ENCODE measurements at regions not wholly inside any gene's neighbourhood (a gene's known extent, or its start where the extent isn't known, plus 50 kb on each side); places are given as distances from the start of the nearest gene placed in this dataset.

DNA sequence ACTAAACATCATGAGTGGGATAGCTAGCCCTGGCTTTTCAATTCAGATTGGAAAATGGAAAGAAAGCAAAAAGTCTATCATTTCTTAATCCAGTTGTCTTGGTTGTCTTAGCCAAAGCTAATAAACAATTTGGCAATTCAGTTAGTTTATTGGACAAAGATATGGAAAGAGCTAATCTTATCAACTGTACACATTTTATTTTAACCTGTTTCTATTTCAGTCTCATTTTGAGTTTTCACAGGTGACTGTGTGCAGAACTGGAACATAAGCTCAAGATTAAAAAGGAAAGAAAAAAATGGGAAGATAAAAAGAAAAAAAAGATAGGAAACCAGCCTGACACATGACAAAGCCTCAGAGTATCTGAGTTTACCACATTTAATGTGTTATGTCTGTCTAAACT is 642.6 kb downstream of the SQOR start:
- no peak for DNase-seq (ENCODE audit: low read depth, low spot score)
- no peak overlapping the region for H3K4me3 ChIP-seq (ENCODE audit: low read length)

DNA sequence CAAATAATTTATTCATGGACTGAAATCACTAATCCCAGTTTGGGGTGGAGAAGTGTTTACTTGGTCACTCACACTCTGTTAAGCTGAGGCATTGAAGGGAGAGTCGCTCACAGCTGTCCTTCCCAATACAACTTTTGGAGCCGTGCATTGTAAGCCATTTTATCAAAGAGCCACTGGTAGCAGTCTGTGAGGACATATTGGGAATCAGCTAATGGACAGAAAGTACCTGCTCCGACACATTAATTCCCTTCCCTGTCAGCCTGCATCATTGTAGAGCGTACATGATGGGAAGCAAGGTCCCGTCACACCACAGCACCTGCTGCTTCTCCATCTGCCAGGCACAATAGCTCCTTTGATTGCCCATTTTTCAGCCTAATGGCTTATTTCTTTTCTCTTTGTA is 643.2 kb downstream of the SQOR start:
- DNase-seq (ENCODE audit: low read depth, low spot score): no peak
- no peak overlapping the region for H3K4me3 ChIP-seq (ENCODE audit: low read length)

DNA sequence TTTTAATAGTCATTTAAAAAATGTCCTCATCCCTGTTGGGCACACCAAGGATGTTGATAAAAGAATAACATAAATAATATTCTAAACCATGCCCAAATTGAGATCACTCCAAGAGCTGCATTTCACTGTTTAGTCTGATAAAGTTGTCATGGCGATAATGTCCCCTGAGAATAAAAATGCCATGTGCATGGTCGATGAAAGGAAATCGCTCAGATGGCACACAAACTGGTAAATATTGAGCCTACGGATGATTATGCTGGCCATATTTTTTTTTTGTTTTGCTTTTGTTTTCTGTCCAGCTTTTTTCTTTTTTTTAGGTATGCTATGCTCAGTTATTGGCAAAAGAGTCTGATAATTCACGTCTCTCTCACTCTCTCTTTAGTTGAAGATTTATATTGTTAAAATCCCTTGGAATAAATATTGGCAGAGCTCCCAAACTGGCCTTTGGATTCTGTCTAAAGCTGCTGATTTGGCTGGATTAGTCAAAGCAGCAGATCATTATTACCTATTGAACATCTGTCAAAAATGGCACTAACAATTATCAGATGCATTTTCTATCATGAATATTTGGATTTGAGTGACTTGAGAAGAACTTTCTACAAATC is 643.8 kb downstream of the SQOR start:
- DNase-seq (ENCODE audit: low read depth, low spot score): no peak
- H3K4me3 ChIP-seq (ENCODE audit: low read length): no peak overlapping the region

DNA sequence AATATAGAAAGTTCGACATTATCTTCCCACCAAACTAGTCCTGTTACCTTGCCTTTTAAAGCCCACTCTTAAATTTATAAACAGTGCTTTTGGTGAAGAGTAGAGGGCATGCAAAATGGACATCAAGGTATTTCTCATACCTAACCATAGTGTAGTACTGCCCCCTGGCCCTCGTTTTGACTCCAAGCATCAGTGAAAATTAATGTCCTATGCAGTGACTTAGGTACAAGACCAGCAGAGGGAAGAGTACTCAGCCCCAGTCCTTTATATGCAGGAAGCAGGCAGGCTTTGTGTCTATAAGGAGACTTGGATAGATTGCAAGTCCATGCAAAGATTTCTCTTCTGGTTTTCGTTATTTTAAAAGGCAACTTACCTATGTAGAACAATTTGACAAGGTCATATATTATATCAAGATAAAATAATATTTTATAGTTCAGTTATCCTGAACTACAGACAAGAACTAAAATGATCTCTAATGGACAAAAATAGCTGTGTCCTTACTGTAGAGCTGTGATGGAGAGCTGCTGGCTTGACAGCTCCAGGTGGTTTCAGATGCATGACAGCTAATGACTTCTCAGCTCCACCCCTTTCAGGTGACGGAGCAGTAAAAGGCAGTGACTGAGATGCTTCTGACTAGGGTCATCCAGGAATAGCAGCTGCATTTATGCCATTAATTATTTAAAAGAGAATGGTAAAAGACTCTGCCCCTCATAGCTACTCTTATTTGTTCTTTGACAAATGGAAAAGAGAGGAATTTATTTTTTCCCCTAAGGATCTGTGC is 646.1 kb downstream of the SQOR start:
- H3K4me3 ChIP-seq (ENCODE audit: low read length): no peak overlapping the region
- peak; percentile 7 for DNase-seq (ENCODE audit: low read depth, low spot score)

DNA sequence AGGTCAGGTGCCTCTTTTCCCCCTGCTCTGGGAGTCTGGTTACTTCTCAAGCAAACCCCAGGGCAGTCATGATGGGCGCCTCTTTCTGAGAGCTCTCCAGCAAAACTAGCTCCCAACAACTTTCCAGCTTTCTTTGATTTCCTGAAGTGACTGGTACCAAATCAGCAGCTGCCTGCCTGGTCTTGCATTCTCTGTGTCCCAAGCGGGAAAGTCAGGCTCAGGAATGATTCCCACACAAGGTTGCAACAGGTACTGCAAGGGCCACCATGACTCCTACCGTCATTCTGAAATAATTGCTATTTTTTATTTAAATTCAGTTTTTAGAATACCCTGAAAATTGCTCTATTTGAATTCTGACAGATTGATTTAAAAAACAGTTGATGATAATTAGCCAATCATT is 658.7 kb downstream of the SQOR start:
- no peak overlapping the region for H3K4me3 ChIP-seq (ENCODE audit: low read length)
- DNase-seq (ENCODE audit: low read depth, low spot score): no peak

DNA sequence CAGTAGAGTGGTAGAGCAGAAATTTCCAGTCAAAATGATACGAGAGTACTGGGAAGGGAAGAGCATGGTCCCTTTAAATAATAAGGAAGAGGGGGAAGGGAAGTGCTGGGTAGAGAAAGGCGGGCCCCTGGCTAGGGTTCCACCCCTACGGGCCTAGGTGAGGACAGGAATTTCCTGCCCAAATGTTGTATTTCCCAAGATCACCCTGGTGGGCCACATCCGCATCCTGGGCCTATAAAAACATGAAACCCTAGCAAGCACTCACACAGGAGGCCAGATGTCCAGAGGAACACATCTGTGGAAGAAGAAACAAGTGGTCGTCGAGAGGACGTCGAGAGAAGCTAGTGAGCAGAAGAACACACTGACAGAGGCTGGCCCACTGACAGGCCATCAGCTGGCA is 661.2 kb downstream of the SQOR start:
- DNase-seq (ENCODE audit: low read depth, low spot score): no peak
- no peak overlapping the region for H3K4me3 ChIP-seq (ENCODE audit: low read length)

DNA sequence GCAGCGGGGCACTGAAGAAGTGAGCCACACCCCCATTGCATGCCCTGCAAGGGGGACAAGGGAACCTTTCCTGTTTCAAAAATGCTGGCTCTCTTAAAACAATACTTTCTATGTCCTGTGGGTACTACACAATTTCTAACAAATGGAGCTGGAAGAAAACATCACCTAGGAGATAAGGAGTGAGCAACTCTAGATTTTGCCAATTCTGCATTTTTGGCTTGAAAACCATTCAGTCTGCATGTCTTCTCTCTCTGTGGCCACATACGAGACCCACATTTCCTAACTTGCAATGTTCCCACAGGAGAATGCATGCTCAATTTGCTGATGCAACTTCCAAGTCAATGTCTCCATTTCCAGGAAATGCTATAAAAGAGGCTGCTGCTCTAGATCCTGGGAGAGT is 662.0 kb downstream of the SQOR start:
- no peak for DNase-seq (ENCODE audit: low read depth, low spot score)
- no peak overlapping the region for H3K4me3 ChIP-seq (ENCODE audit: low read length)

DNA sequence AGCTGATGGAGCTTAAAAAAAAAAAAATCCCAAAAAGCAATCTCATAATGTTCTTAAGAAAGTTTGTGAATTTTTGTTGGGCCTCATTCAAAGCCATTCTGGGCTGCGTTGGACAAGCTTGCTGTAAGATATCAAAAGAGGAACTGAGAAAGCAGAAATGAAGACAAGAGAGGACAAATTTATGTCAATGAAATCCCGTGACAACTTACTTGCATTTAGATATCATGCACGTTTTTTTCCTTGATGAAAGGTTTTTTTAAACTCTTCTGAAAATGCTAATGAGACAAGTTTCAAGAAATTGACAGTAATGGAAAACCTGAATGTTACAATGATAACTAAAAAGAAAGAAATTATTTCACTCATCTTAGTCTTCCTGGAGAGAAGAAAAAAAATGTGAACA is 662.9 kb downstream of the SQOR start:
- H3K4me3 ChIP-seq (ENCODE audit: low read length): no peak overlapping the region
- DNase-seq (ENCODE audit: low read depth, low spot score): no peak

DNA sequence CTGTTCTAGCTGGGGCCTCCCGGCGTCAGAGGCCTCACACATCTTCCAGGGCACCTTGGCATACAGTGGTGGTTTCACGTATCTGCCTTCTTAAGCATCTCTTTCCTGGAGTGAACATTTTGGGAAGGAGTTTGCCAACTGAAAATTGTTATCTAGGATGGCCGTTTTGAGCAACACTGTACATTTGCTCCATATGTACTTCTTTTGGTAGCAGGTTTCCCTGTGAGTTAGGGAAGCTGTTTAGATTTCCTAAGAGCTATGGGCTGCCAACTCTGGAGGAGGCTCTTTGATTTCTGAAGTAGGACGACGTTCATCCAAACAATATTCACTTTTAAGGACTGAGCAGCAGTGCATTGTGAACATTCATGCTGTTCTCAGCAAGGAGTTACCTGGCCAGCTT is 665.9 kb downstream of the SQOR start:
- no peak for DNase-seq (ENCODE audit: low read depth, low spot score)
- no peak overlapping the region for H3K4me3 ChIP-seq (ENCODE audit: low read length)

DNA sequence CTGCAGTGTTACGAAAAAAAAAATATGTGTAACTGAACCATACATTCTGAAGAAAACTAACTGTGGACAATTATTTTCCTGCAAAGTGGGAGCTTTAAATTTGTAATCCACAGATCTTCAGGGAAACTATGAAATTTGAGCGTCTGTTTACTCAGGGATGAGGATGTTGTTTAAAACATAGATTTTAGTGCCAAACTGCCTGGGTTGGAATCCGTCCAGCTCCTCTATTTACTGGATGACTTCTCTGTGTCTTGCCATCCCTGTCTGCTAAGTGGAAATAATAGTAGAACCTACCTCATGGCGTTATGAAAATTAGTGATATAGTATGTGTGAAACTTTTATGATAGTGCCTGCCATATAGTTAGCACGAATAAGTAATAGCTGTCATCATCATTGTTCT is 666.5 kb downstream of the SQOR start:
- no peak for DNase-seq (ENCODE audit: low read depth, low spot score)
- H3K4me3 ChIP-seq (ENCODE audit: low read length): no peak overlapping the region

DNA sequence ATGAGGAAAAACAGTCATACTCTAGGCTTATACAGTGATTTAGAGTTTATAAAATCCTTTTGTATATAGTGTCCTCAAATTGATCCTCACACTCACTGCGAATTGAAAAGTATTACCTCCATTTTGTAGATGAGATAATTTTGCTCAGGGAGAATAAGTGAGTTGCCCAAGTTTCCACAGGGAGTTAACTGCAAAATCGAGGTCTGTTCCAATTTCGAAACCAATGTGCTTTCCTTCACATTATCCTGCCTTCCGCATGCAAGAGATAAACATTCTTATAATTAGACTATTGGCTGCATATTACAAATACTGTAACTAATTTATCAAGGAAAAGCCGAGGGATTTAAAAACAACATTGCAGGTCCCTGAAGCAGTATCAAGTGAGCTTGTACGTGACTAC is 667.0 kb downstream of the SQOR start:
- no peak for DNase-seq (ENCODE audit: low read depth, low spot score)
- H3K4me3 ChIP-seq (ENCODE audit: low read length): no peak overlapping the region

DNA sequence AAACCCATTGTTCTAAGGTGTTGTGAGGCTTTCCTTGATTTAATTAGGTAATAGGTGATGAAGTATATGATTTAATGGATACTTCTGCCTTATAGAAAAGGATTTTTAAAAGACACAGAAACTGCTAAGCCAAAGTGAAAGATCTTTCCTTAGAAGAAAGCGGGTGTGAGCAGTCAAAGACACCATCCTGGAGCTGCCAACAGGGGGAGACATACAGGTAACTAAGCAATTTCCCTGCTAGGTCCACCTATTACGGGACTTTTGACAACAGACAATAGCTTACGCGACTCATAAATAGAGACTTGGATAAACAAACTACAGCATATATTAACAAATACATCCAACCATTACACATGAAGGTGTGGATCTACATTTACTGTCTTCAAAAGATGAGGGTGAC is 669.5 kb downstream of the SQOR start:
- DNase-seq (ENCODE audit: low read depth, low spot score): peak; percentile 57
- H3K4me3 ChIP-seq (ENCODE audit: low read length): no peak overlapping the region

DNA sequence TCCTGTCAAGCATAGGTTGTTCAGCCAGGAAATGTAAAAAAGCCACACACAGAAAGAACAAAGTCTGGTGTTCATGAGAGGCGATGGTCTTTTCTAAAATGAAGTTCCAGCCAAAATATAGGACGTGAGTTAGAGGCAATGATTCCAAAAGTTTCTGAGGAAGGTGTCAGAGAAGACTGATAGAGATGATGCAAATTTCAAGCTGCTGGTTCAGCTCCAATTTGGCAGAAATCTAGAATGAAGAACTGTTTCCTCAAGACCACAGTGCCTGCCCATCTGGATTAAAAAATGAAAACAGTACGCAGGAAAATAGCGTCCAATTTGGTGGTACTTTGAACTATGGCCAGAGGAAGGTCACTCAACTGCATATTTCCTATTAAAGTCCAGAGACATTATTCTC is 672.9 kb downstream of the SQOR start:
- no peak for DNase-seq (ENCODE audit: low read depth, low spot score)
- no peak overlapping the region for H3K4me3 ChIP-seq (ENCODE audit: low read length)

DNA sequence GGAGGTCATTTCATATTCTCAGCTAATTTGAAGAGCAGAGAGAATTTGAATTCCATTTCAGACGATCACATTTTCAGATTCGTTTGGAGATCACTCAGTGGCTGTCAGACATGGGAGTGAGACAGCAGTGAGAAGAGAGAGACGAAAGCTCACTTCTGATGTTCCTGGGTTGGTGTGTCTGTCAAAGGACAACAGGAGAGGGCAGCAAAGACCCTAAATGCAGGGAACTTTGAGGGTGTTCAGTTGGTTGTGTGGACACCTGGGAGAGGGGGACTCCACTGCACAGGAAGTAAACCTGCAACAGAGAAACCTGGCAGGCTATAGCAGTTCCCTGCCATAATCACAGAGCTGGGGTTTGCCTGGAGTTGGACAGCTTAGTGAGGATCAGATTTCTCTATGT is 675.1 kb downstream of the SQOR start:
- DNase-seq (ENCODE audit: low read depth, low spot score): no peak

DNA sequence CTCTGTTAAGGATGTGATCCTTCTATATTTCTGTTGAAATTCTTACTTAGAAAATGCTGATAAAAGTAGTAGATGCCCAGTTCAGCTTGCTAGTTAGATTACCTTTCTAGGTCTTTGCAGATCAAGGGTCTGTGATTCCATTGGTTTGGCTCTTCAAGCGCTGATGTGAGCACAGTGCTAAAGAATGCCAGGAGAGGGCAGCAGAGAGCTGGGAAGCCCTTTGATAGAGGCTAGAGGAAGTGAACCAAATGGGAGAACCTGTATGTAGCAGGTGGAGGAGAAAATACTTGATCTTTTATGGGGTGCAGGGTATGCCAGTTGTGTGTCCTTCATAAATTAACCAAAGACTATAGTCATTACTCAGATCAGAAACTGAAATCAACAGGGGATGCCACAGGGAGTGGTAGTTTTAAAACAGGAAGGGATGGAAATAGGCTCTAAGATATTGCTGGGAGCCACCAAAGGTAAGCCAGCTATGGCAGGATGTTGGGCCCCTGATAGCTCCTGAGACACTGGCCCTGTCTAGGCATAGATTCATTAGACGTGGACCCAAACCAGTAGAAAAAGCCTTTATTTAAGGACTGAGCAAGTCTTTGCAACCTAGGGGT is 677.4 kb downstream of the SQOR start:
- peak; percentile 65 for DNase-seq (ENCODE audit: low read depth, low spot score)
- H3K4me3 ChIP-seq (ENCODE audit: low read length): no peak overlapping the region

More for the DNA sequence above, 675.1 kb downstream of the SQOR start:
- no peak overlapping the region for H3K4me3 ChIP-seq (ENCODE audit: low read length)

DNA sequence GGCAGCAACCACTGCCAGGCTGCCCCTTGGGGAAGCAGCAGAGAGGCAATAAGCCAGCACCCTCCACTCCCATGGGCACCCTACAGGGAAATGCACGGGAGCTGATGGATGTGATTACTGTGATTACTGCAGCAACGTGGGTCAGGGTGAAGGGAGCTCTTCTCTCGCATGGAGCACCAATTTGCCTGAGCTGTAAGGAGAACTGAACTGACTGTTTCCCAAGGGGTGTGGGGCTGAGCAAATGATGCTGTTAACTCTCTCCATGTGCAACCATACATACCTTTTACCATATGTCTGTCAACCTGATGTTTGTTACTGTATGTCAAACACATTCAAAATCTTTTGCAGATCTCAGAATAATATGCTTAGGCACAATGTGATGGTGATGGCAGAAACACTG is 680.6 kb downstream of the SQOR start:
- H3K4me3 ChIP-seq (ENCODE audit: low read length): no peak overlapping the region
- no peak for DNase-seq (ENCODE audit: low read depth, low spot score)

DNA sequence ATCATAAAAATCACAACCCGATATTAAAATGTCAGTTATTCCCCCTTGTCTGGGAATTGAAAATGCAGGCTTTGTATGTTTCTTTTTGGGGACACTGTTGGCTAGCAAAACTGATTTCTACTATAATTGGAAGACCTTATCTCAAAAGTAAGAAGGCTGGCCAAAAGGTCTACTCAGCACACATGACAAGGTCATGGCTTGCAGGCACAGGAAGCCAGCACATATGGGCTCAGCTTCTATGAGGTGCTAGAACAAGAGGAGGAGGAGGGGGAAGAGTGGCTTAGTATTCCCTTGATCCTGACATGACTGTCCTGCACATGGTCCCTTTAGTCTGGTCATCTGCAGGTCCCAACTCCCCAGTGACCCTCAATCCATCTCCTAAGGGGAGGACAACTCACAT is 681.2 kb downstream of the SQOR start:
- no peak for DNase-seq (ENCODE audit: low read depth, low spot score)
- no peak overlapping the region for H3K4me3 ChIP-seq (ENCODE audit: low read length)

DNA sequence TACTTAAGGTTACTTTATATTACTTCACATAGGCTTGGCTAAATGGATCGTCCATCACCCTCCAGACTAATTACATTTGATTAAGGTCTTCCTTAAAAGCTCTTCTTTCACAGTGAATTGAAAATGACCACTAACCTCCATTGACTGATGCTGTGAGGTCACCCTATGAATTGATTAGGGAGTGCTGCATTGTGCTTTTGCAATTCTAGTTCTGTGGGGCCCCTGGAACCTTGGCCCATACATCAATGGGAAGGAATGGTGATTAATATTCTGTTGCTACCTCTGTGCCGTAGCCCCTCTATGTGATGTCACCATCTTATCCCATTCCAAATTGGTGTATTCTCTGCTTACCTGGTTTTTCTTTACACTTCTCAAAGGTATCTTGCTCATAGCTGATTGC is 682.2 kb downstream of the SQOR start:
- no peak for DNase-seq (ENCODE audit: low read depth, low spot score)
- H3K4me3 ChIP-seq (ENCODE audit: low read length): no peak overlapping the region

DNA sequence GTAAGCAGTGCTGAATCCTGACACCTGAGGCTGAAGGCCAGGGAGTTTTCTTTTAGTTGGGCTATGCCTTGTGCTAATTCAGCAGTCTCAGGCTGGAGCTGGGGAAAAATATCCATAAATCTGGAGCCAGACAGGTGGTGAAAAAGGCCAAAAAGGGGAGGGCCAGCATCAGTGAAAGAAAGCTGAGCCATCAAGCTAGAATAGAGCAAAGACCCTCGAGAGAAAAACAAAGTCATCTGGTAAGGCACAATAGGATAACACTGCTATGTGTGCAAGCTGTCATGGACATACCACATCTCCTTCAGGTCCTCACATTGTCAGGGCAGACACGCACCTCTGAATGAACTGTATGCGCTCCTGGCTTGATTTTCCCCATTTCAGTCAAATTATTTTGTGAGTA is 687.9 kb downstream of the SQOR start:
- no peak for DNase-seq (ENCODE audit: low read depth, low spot score)
- no peak overlapping the region for H3K4me3 ChIP-seq (ENCODE audit: low read length)

DNA sequence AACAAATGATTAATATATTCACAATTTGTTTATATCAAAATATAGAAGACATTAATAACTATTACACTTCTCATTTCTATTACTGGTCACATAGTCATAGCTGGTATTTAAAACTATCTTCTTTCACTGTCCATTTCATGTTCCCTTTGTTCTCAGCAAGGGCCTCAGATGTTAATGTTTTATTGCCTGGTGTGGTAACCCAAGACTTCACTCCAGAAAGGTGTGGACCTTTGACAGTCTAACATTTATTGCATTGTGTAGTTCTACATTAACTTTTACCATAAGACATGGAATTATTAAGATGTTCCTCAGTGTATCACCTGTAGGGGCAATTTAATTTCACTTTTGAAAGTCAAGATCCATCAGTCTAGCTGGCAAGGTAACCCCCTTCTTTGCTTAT is 691.3 kb downstream of the SQOR start:
- H3K4me3 ChIP-seq (ENCODE audit: low read length): no peak overlapping the region

DNA sequence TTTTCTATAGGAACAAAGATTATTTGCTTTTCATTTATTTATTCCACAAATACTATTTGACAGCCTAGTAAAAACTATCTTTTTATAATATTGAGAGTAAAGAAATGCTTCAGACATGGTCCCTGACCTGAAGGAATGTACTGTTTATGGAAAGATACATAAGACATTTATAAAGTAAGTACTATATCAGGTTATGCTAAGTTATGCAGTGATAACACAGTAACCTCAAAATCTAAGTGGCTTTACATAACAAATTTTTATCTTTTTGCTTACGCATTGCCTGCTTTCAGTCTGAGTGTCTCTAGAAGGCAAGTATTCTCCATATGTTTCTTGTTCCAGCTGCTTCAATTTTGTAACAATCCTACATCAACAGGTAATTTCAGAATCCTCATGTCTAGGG is 694.0 kb downstream of the SQOR start:
- no peak overlapping the region for H3K4me3 ChIP-seq (ENCODE audit: low read length)
- no peak for DNase-seq (ENCODE audit: low read depth, low spot score)

More for the DNA sequence above, 691.3 kb downstream of the SQOR start:
- DNase-seq (ENCODE audit: low read depth, low spot score): no peak

Measured in Jurkat, Clone E6-1 (cell line).